ENCODE measurements at regions not wholly inside any gene's neighbourhood (a gene's known extent, or its start where the extent isn't known, plus 50 kb on each side); places are given as distances from the start of the nearest gene placed in this dataset.
"Not testable (repeated sequence)": the region's sequence is repeated elsewhere in the genome, so short reads cannot be mapped to it uniquely, and the experiment has no call there.

DNA sequence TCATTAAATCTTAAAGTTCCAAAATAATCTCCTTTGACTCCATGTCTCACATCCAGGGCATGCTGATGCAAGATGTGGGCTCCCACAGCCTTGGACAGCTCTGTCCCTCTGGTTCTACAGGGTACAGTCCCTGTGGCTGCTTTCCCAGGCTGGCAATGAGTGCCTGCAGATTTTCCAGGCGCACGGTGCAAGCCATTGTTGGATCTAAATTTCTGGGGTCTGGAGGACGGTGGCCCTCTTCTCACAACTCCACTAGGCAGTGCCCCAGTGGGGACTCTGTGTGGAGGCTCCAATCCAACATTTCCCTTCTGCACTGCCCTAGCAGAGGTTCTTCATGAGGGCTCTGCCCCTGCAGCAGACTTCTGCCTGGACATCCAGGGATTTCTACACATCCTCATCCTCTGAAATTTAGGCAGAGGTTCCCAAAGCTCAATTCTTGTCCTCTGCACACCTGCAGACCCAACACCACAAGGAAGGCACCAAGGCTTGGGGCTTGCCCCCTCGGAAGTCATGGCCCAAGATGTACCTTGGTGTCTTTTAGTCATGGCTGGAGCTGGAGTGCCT is 100.3 kb upstream of the ZC3H15 start:
- H3K9me1 ChIP-seq (ENCODE audit: control insufficient read depth, insufficient read depth, low read length); intact Hi-C loops (cut with micrococcal nuclease); H3K27ac ChIP-seq (ENCODE audit: extremely low read depth, low read depth, low read length); H3K27me3 ChIP-seq (ENCODE audit: control insufficient read depth in 2 of 2, insufficient read depth in 2 of 2, low read length in 2 of 2); H3K9me3 ChIP-seq (replicated peaks; ENCODE audit: control insufficient read depth, insufficient read depth, low read depth, low read length); H3K9ac ChIP-seq (ENCODE audit: insufficient read depth in 1 of 2, low read depth in 2 of 2, low read length in 2 of 2); H3K79me2 ChIP-seq (ENCODE audit: control insufficient read depth, insufficient read depth, low read length); BruUV-seq (replicated peaks); FAIRE-seq; CTCF ChIA-PET (ENCODE audit: low intra/inter-chr PET ratio); H3K4me1 ChIP-seq (replicated peaks in 1 of 2; ENCODE audit: control insufficient read depth in 2 of 2, insufficient read depth in 2 of 2, low read length in 2 of 2); in situ Hi-C loops (cut with MboI); H2AFZ ChIP-seq (ENCODE audit: low read depth, low read length); H3K4me2 ChIP-seq (ENCODE audit: insufficient read depth, low read length); H3K4me3 ChIP-seq; ATAC-seq; DNase-seq (ENCODE audit: extremely low read depth in 1 of 4, low spot score in 3 of 4); H3K36me3 ChIP-seq (ENCODE audit: control insufficient read depth, insufficient read depth, low read length); H4K20me1 ChIP-seq (replicated peaks; ENCODE audit: control insufficient read depth, insufficient read depth, low read length): not testable (repeated sequence)
- POLR2A ChIA-PET = interaction anchor here (0.6 kb wide), 1 partner anchor 130 kb away, joined by 4 read pairs; no protein-coding TSS in a partner anchor
- 8% methylated on average over 4 of the region's 4 CpGs for WGBS (ENCODE audit: insufficient coverage, low coverage, missing lambda C conversion rate)
- TF ChIP-seq CBX1 (IDR thresholded peaks at IDR 0.05; ENCODE audit: low read depth) = 0 out of 2 replicates have a peak, but pooled peaks have one; percentile 36

DNA sequence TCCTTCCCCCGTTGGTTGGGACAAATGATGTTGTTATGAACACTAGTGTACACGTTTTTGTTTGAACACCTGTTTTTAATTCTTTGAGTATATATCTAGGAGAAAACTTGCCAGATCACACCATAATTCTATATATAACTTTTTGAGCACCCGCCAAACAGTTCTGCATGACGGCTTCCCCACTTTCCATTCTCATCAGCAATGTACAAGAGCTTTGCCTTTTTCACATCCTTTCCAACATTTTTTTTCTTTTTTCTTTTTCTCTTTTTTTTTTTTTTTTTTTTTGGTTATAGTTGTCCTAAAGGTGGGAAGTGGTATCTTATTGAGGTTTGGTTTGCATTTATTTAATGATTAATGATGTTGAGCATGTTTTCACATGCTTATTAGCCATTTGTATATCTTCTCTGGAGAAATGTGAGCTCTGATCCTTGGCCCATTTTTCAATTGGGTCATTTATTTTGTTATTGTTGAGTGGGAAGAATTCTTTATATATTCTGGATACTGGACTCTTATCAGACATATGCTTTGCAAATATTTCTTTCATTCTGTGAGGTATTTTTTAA is 86.9 kb upstream of the ZC3H15 start:
- POLR2A ChIA-PET = no interaction called here
- no peak for ATAC-seq
- Histone ChIP-seq H3K4me3 (no peak overlapping the region), H3K27ac (ENCODE audit: extremely low read depth, low read depth, low read length) (no peak overlapping the region), H3K36me3 (ENCODE audit: control insufficient read depth, insufficient read depth, low read length) (no peaks in the 10 kb centered on the region), H3K9me1 (ENCODE audit: control insufficient read depth, insufficient read depth, low read length) (no peaks in the 10 kb centered on the region), H4K20me1 (replicated peaks; ENCODE audit: control insufficient read depth, insufficient read depth, low read length) (no peaks in the 10 kb centered on the region), H3K79me2 (ENCODE audit: control insufficient read depth, insufficient read depth, low read length) (no peaks in the 10 kb centered on the region), H3K27me3 (ENCODE audit: control insufficient read depth in 2 of 2, insufficient read depth in 2 of 2, low read length in 2 of 2) (no peaks in the 10 kb centered on the region), H3K4me1 (replicated peaks in 1 of 2; ENCODE audit: control insufficient read depth in 2 of 2, insufficient read depth in 2 of 2, low read length in 2 of 2) (no peaks in the 10 kb centered on the region), H3K9ac (ENCODE audit: insufficient read depth in 1 of 2, low read depth in 2 of 2, low read length in 2 of 2) (no peak overlapping the region), H2AFZ (ENCODE audit: low read depth, low read length) (no peak overlapping the region), H3K9me3 (replicated peaks; ENCODE audit: control insufficient read depth, insufficient read depth, low read depth, low read length) (no peaks in the 10 kb centered on the region), H3K4me2 (ENCODE audit: insufficient read depth, low read length) (no peak overlapping the region)
- BruUV-seq (replicated peaks) = no TSS peak
- FAIRE-seq = no peak
- no peak for DNase-seq (ENCODE audit: extremely low read depth in 1 of 4, low spot score in 3 of 4)
- in situ Hi-C loops (cut with MboI) (no loop called here), intact Hi-C loops (cut with micrococcal nuclease) (no loop called here)
- CTCF ChIA-PET (ENCODE audit: low intra/inter-chr PET ratio) = no interaction called here
- WGBS (ENCODE audit: insufficient coverage, low coverage, missing lambda C conversion rate) = 8% methylated on average over 4 of the region's 4 CpGs
- TF ChIP-seq, protein P1, sequence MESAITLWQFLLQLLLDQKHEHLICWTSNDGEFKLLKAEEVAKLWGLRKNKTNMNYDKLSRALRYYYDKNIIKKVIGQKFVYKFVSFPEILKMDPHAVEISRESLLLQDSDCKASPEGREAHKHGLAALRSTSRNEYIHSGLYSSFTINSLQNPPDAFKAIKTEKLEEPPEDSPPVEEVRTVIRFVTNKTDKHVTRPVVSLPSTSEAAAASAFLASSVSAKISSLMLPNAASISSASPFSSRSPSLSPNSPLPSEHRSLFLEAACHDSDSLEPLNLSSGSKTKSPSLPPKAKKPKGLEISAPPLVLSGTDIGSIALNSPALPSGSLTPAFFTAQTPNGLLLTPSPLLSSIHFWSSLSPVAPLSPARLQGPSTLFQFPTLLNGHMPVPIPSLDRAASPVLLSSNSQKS (CRISPR knock-in tag; IDR thresholded peaks at IDR 0.05) = no peak
- no peak for TF ChIP-seq KLF1 (tag; IDR thresholded peaks at IDR 0.05)
